GM19324 (cell line): ENCODE measurements at regions not wholly inside any gene's neighbourhood (a gene's known extent, or its start where the extent isn't known, plus 50 kb on each side); places are given as distances from the start of the nearest gene placed in this dataset.
"Not testable (repeated sequence)": the region's sequence is repeated elsewhere in the genome, so short reads cannot be mapped to it uniquely, and the experiment has no call there.

Source experiments
- ATAC-seq: cut with Tn5 transposase; IDR thresholded peaks from one replicate; pipeline ENCODE4 v1.9.1; 2021; ENCODE audit warnings: mild to moderate bottlenecking, moderate library complexity; ENCODE audit not compliant: unreplicated experiment, low FRiP score

DNA sequence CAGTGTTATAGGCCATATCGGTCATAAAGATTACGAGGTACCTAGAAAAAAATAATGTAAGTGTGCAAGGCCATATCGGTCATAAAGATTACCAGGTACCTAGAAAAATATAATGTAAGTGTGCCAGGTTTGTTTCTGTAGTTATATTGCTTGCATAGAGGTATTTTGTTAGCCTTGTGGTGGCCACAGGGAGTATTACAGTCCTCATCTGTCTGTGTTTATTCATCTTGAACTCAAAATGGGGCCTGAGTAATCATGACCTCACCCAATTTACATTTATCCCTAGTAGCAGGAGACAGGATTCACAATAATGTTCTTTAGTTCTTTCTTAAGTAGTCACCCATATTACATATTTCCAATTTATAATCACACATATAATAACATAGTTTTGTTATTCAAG lies 459.7 kb downstream of the MID1IP1 start:
- no peak for ATAC-seq

DNA sequence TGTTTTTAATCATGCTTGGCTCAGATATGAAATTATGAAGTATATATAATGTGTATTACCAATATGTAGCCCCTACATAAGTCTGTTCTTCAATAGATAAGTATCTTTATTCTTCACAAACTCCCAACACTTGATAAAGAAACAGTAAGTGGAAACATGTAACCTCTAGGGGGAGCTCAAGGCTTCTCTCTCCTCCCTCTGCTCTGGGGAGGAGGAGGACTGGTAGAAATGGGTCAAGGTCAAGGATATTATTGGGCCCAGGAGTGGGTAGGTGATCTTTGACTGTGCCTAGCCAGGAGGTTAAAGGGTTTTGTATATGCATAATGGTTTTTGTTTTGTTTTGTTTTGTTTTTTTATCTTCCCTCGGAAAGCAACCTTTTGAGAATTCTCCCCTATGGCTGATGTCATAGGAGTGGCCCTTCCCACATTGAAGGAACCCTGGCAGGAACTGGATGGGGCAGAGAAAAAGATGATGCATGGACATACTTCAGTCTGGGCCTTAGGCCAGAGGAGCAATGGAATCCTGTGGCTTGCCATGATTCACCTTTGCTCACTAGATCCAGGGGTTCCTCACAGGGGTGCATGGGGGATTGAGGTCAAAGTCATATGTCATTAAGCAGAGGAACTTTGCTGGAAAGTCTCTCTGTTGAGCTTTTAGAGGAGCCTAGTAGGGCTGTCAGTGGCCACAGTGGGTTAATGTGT lies 460.3 kb downstream of the MID1IP1 start:
- ATAC-seq = no peak

DNA sequence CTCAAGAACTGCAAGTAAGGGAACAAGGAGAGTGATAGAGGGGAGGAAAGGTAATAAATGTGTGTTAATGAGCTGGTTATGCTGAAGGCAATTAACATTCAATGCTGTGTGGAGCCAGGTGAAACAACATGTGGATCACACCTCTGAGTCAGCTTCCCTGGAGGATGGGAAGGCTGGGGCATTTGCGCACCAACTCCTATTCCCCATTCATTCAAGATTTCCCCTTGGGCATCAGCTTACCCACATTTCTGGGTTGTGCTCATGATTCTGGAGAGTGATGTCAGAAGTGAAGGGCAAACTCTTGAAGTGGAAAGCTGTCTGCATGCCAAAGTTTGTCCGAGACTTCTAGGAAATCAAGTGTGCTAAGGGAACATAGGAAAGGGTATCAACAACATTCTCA lies 461.4 kb downstream of the MID1IP1 start:
- no peak for ATAC-seq

DNA sequence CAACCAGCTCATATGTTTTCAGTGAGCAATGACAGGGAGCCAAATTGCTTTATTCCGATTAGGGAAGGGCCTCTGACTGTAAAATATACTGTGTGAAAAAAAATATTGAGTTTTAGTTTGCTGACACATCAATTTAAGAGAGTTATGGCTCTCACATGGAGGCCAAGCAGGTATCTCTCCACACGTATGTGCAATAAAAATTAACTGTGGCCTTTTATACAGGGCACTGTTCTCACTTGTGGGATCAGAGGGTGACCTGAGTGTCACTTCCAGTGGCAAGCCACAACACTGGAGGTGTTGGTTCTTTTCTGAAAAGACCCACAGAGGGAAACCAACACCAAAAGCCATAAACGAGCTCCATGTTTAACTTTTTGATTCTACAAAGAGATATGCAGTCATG lies 462.8 kb downstream of the MID1IP1 start:
- no peak for ATAC-seq

DNA sequence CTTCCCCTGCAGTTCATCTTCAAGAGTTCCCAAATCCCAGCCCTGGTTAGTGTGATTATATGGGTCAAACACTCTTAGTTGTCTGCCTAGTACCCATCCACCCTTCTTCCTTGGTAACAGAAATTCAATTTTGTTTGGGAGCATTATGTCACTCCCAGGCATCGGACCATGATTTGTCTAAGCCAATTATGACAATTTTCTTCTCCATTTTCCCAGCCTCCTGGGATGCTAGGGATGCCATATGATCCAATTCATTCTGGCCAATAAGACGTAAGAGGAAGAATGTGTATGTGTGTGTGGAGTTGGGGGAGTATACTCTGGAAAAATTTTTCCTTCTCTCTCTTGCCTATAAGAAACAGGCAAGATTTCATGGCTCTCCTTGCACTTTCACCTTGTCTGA lies 465.9 kb downstream of the MID1IP1 start:
- ATAC-seq = no peak

DNA sequence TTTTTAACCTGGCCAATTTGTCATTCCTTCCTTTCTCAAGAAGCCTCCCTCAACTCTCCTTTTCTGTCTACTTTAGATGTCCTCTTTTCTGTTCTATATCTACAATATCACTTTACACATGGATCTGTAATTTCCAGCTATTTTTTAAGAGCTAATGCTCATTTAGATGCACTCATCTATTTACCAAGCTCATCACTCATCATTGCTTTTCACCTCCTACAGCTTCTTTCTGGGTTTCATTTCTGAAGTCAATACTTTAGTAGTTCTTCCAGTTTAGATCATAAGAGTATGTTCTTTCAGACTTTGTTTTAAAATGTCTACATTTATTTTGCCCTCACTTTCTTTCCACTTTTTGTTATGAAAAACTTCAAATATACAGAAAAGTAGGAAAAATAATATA lies 466.9 kb downstream of the MID1IP1 start:
- ATAC-seq = no peak

DNA sequence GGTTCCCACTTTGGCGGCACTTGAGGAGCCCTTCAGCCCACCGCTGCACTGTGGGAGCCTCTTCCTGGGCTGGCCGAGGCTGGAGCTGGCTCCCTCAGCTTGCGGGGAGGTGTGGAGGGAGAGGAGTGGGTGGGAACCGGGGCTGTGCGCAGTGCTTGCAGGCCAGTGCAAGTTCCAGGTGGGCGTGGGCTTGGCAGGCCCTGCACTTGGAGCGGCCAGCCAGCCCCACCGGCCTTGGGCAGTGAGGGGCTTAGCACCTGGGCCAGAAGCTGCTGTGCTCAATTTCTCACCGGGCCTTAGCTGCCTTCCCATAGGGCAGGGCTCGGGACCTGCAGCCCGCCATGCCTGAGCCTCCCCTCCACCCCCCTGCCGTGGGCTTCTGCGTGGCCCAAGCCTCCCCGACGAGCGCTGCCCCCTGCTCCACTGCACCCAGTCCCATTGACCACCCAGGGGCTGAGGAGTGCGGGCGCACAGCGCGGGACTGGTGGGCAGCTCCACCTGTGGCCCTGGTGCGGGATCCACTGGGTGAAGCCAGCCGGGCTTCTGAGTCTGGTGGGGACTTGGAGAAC lies 474.3 kb downstream of the MID1IP1 start:
- ATAC-seq = no peak

DNA sequence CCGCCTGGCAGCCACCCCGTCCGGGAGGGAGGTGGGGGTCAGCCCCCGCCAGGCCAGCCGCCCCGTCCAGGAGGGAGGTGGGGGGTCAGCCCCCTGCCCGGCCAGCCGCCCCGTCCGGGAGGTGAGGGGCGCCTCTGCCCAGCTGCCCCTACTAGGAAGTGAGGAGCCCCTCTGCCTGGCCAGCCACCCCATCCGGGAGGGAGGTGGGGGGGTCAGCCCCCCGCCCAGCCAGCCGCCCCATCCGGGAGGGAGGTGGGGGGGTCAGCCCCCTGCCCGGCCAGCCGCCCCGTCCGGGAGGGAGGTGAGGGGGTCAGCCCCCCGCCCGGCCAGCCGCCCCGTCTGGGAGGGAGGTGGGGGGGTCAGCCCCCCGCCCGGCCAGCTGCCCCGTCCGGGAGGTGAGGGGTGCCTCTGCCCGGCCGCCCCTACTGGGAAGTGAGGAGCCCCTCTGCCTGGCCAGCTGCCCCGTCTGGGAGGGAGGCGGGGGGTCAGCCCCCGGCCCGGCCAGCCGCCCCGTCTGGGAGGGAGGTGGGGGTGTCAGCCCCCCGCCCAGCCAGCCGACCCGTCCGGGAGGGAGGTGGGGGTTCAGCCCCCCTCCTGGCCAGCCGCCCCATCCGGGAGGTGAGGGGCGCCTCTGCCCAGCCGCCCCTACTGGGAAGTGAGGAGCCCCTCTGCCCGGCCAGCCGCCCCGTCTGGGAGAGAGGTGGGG lies 476.6 kb downstream of the MID1IP1 start:
- ATAC-seq = not testable (repeated sequence)

DNA sequence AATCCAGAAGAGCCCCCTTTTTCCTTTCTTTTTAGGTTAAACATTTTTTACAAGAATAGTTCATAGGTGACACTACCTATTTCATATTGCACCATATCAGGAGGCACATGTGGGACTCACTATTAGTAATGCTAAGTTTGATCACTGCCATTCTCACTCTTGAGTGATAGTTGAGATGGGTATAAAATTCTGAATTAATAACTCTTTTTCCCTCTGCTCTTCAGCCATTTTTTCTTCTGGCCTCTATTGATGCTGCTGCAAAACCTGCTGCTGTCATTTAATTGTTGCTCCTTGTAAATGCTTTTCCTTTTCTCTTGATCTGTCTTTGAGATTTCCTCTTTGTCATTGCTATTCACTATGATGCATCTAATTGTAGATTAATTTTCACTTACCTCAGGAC lies 482.0 kb downstream of the MID1IP1 start:
- ATAC-seq = no peak

DNA sequence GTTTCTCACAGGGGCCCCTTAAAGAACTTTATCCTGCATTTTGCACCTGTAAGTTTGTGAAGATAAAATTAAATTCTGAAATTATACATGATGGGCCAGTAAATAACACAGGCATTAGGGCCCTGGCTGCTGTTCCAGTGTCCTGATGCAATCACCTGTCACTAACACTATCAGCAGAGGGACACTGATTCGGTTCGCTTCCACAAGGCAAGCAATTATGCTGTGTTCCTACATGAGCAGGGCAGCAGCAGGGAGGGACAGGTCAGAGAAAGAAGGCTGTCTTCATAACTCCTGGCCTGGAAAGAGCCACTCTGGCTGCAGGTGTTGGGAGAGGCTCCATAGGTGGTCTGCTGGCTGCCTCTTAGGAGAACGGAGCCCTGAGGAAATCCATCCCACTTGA lies 487.3 kb downstream of the MID1IP1 start:
- ATAC-seq = no peak

DNA sequence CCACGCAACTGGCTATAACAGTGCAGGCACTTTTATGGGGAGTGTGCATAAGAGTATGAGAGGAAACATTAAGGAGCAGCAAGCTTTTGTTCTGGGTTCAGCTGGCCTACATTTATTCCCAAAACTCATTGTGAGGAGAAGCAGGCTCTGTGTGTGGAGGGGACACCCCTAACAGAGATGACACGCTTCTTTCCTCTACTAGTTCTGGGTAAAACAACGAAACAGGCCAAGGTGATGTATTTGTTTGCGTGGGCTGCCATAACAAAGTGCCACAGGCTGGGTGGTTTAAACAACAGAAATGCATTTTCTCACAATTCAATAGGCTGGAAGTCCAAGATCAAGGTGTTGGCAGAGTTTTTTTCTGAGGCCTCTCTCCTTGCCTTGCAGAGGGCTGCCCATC lies 488.6 kb downstream of the MID1IP1 start:
- ATAC-seq = no peak

DNA sequence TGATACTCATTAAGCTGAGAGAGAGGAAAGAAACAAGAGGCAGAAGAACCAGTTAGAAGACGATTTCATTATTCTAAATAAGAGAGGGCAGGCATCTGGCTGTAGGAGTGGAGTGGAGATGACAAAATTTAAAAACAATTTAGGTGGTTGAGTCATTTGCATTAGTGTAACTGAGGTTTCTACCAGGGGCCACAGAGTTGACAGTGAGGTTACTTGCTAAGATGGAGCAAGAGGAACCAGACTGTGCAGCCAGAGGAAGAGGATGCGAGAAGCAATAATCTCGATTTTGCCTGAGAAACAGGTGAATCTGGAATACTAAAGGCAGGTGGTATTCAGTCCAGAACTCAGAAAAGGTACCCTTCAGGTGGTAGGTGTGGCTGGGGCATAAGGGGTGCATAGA lies 491.9 kb downstream of the MID1IP1 start:
- ATAC-seq = no peak

DNA sequence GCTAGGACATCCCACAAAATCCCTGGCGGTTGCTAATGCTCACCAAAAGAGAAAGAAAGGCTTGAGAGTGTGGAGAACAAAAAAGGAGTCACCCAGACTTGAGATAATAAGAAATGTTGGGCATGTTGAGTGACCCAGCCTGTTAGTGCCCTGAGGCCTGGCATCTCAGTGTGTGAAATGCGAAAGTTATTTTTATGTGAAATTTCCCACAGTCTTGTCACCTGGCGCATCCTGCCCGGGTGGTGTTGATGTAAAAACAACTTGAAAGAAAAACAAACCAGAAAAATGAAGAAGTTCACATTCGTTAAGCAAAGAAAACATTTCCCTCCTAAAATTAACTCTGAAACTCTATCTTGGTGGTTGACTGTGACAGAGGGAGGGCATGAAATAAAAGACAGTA lies 495.2 kb downstream of the MID1IP1 start:
- no peak for ATAC-seq

DNA sequence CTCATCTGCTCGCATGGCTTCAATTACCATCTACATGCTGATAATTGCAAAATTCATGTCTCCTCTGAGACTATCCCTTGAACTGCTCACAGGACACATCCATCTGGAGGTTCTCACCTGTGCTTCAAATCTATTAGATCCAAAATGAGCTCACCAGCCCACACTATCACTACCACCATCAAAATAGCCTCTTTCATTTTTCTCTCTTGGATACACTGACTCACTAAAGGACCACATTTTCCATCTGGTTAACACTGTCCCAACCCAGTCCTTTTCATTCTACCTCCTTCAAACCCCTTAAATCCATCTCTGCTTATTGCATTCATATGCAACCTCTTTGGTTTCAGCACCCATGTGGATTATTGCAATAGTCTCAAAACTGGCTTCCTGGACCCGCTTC lies 497.6 kb downstream of the MID1IP1 start:
- ATAC-seq = no peak

DNA sequence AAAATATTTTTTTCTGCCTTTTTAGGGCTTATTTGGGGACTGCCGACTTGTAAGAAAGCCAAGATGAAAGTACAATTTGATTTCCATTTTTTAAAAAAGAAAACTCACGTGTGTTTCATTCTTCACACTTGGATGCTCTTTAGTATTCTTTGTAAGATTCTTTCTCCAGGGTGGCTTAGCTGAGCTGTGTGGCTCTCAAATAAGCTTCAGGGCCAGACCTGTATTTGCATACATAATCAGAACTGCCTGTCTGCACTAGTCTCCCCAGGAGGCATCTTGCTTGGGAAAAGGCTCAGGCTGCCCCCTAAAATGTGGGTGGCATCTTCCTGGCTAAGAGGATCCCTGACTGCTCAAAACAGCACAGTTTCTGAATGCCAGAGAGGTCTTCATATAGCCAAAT lies 498.4 kb downstream of the MID1IP1 start:
- no peak for ATAC-seq

DNA sequence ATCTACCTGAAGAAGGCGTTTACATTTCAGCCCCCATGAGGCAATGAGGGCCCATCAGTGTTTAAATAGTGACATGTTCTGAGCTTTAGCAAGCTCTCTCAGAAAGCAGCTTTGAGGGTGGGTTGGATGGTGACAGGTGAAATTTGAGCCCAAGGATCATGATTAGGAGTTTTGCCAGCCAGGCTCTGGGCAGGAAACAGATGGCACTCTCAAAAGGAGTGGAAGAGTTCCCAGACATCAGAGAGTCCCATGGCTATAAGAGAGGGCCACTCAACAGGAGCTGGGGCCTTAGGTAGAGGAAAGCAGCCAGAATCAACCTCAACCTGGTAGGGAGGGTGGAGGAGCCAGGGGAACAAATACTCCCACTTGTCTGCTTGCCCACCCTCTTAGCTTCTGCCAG lies 499.8 kb downstream of the MID1IP1 start:
- ATAC-seq = no peak

DNA sequence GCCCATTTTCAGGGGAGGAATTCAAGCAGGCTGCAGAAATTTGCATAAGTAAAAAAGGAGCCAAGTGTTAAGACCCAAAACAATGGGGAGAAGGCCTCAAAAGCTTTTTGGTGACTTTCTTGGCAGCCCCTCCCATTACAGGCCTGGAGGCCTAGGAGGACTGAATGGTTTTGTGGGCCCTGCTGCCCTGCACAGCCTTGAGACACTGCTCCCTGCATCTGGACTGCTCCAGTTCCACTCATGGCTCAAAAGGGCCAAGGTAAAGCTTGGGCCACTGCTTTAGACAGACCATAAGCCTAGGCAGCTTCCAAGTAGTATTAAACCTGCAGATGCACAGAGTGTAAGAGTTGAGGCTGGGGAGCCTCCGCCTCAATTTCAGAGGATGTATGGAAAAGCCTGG lies 501.6 kb downstream of the MID1IP1 start:
- ATAC-seq = no peak

DNA sequence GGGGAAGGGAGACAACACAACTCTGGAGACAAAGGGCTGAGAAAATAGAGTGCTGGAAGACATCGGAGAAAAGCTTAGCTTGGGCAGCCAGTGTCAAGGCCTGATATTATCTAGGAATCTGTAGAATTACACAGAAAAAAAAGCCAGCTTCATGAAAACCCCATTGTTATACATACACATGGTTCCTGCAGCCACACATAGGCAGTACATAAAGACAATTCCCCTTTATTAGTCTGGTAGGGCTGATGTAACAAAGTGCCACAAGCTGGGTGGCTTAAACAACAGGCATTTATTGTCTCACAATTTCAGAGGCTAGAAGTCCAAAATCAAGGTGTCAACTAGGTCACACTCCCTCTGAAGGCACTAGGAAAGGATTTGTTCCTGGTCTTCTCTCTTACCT lies 503.5 kb downstream of the MID1IP1 start:
- no peak for ATAC-seq

DNA sequence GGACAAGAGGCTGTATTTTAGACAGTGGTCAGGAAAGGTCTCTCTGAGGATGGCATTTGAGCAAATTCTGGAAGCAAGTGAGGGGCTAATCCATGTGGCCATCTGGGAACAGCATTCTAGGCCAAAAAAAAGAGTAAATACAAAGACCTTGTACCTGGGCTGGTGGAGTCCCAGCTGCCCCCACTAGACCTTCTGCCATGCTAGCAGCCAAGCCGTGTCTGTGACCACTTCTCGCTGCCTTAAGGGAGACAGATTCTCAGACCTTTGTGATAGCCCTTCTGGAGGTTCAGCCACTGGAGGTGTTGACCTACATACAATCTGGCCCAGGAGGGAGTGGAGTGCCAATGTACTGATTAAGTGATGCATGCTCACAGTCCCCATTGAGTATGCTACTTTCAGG lies 506.2 kb downstream of the MID1IP1 start:
- no peak for ATAC-seq

DNA sequence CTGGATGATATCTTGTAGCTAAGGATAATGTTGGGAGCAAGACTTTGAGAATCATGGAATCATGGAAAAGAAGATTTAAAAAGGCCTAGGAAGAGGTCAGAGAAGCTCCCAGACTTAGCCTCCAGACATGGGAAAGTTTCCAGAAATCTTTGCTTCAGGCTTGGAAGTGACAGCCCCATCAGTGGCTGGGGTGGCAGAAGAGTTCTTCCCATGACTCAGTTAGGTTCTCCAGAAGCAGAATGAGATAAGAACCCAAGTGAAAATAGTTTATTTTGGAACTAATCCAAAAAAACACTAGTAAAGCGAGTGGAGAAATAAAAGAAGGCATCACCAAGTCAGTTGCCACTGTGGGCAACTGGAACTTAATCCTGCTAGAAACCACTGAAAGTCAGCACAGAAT lies 506.9 kb downstream of the MID1IP1 start:
- ATAC-seq = no peak

DNA sequence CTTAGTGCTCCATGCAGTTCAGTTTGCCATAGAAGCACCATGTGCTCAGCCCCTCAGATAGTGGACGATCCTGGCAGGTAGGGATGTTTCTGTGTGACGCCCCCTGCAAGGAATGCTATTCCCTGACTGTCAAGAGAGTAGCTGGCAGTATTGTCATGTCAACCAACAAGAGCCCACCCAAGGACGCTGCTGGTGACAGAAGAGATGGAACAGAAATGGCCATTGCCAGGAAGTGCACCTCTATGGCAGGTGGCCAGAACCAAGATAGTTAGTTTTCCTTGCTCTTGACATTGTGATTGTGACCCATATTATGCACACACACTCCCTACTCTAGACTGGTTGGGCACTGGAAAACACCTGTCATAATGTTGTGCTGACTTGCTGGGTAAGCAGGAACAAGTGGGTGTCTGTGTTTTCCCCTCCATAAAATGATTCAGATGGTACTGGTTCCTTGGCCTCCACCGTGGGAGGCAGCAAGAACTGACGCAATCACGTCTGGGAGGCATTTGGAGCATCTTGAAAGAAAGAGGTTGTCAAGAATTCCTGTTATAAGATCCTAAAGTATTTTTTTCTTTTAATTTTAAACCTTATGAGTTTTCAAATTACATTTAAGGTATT lies 507.9 kb downstream of the MID1IP1 start:
- no peak for ATAC-seq

DNA sequence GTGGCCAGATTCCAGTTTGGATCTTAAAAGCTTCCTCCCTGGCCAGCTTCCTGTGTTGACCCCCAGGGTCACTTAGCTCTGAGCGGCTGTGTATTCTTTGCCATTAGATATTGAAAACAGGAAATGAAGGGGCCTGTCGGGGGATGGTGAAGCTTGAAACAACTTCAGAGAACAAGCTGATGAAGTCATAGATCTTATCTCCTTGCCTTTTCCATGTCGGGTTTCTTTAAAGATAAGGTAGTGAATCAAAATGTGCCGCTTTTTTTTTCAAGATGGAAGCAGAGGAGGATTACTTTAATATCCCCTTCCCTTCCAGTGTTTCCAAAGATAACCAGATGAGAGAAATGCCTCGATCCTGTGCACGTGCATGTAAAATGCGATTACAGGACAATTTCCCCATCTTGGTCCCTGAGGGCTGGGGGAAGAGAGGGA lies 508.5 kb downstream of the MID1IP1 start:
- no peak for ATAC-seq
